ENCODE measurements at regions not wholly inside any gene's neighbourhood (a gene's known extent, or its start where the extent isn't known, plus 50 kb on each side); places are given as distances from the start of the nearest gene placed in this dataset.
"Not testable (repeated sequence)": the region's sequence is repeated elsewhere in the genome, so short reads cannot be mapped to it uniquely, and the experiment has no call there.

DNA sequence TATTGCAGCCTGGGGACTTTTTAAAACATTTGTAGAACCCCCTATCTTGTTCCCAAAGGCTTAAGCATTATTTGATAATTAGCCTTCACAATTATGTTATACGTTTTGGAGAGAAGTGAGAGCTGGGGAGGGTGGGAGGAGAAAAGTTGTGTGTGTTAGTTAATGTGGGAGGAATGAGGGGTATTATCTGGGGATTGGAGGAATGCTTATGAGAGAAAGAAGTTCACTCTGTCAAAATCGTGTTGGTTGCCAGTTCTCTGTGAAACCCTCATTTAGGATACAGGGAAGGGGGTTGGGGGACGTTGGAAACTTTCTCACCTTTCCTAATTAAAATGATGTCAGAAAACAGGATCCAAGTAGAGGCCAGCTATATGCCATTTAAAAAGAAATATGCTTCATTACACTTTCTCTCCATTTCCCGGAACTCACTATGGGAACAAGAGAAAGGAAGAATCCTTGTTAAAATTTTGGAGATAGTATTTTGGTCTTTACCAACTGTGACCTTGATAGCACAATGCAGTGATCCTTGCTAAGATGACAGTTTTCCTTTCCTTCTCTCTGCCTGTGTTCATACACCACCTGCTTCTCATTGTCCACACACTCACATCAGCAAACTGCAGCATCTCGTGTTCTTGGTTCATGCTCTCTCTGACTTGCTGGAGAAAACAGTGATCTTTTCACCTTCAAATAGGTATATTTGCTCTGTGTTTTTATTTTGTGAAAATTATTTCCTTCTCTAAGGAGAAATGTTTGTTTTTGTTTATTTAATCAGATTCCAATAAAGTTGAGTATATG, 336.7 kb upstream of the CLINT1 start:
- ChIA-PET CTCF (no interaction called here), POLR2A (no interaction called here)
- Mint-ChIP-seq H3K36me3 (peaks cover 3% of the 10 kb centered on the region; the same call in 1 of the 2 replicates), H3K4me1 (peaks cover 18% of the 10 kb centered on the region), H3K27me3 (ENCODE audit: low read depth) (no peaks in the 10 kb centered on the region), H3K9me3 (peaks cover 26% of the 10 kb centered on the region), H3K4me3 (no peak overlapping the region), H3K27ac (no peak overlapping the region)
- DNase-seq (ENCODE audit: low spot score) = no peak
- no peak for TF ChIP-seq MXD4 (CRISPR knock-in tag; IDR thresholded peaks at IDR 0.05; ENCODE audit: borderline replicate concordance)
- no peak for TF ChIP-seq ZNF232 (CRISPR knock-in tag; IDR thresholded peaks at IDR 0.05)
- no peak for TF ChIP-seq CREB1 (CRISPR knock-in tag; IDR thresholded peaks at IDR 0.05)
- ATAC-seq = no peak

DNA sequence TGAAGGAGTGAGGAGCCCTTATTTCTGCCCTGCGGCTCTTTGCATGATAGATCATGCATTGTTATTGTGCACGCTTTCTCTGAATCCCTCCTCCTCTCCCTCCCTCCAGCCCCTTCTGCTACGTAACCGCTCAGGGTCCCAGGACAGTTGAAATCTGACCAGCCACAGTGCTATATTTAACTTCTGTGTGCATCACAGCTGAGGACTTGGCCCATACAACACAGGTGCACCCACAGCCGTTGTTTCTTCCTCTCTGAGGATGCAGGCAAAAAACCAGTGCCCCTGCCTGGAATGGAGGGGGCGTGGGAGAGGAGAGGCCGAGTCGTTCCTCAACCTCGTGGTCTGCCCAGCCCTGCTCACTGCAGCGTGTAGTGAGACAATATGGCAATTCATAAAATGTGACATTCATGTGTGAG, 335.6 kb upstream of the CLINT1 start:
- CTCF ChIA-PET = interaction anchor here (1.0 kb wide), 1 partner anchor 119 kb away, joined by 4 read pairs; no protein-coding TSS in a partner anchor
- H3K27me3 Mint-ChIP-seq (ENCODE audit: low read depth) = no peaks in the 10 kb centered on the region
- TF ChIP-seq ZNF423 (CRISPR knock-in tag; IDR thresholded peaks at IDR 0.05) (no peak), SMAD4 (CRISPR knock-in tag; IDR thresholded peaks at IDR 0.05) (no peak), ZBTB21 (CRISPR knock-in tag; IDR thresholded peaks at IDR 0.05; ENCODE audit: borderline replicate concordance) (no peak), GRHL2 (CRISPR knock-in tag; IDR thresholded peaks at IDR 0.05; ENCODE audit: insufficient replicate concordance, severe bottlenecking) (no peak), OVOL2 (CRISPR knock-in tag; IDR thresholded peaks at IDR 0.05; ENCODE audit: borderline replicate concordance) (no peak), ZNF317 (CRISPR knock-in tag; IDR thresholded peaks at IDR 0.05; ENCODE audit: borderline replicate concordance, low read depth) (no peak)
- TF ChIP-seq, protein P1, sequence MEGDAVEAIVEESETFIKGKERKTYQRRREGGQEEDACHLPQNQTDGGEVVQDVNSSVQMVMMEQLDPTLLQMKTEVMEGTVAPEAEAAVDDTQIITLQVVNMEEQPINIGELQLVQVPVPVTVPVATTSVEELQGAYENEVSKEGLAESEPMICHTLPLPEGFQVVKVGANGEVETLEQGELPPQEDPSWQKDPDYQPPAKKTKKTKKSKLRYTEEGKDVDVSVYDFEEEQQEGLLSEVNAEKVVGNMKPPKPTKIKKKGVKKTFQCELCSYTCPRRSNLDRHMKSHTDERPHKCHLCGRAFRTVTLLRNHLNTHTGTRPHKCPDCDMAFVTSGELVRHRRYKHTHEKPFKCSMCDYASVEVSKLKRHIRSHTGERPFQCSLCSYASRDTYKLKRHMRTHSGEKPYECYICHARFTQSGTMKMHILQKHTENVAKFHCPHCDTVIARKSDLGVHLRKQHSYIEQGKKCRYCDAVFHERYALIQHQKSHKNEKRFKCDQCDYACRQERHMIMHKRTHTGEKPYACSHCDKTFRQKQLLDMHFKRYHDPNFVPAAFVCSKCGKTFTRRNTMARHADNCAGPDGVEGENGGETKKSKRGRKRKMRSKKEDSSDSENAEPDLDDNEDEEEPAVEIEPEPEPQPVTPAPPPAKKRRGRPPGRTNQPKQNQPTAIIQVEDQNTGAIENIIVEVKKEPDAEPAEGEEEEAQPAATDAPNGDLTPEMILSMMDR (IDR thresholded peaks at IDR 0.05) = no peak
- TF ChIP-seq, protein P2, sequence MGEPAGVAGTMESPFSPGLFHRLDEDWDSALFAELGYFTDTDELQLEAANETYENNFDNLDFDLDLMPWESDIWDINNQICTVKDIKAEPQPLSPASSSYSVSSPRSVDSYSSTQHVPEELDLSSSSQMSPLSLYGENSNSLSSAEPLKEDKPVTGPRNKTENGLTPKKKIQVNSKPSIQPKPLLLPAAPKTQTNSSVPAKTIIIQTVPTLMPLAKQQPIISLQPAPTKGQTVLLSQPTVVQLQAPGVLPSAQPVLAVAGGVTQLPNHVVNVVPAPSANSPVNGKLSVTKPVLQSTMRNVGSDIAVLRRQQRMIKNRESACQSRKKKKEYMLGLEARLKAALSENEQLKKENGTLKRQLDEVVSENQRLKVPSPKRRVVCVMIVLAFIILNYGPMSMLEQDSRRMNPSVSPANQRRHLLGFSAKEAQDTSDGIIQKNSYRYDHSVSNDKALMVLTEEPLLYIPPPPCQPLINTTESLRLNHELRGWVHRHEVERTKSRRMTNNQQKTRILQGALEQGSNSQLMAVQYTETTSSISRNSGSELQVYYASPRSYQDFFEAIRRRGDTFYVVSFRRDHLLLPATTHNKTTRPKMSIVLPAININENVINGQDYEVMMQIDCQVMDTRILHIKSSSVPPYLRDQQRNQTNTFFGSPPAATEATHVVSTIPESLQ (CRISPR knock-in tag; IDR thresholded peaks at IDR 0.05) = no peak
- TF ChIP-seq, protein P3, sequence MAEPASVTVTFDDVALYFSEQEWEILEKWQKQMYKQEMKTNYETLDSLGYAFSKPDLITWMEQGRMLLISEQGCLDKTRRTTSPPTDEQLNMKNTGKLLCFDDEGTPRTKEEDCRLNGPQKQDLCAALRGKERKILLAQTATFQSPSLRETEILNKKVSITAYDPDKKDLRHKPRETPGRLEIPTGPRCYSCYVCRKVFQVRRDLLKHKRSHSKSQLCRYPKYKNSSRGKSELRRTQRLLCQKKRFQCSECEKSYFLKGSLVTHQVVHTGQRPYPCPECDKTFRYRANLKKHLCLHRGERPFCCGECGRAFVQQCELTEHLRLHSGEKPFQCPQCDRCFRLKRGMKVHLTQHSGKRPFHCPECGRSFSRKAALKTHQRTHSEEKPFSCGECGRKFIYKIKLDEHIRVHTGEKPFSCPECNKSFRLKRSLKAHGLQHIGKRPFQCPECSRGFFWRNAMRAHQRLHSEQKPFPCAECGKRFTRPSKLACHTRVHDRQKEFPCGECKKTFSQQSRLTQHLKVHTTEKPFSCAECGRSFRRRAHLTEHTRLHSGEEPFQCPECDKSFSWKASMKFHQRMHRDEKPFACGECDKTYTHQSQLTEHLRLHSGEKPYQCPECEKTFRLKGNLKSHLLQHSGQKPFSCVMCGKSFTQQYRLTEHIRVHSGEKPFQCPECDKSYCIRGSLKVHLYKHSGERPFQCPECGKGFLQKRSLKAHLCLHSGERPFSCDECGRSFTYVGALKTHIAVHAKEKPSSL (CRISPR knock-in tag; conservative IDR thresholded peaks at IDR 0.05) = no peak
- TF ChIP-seq, protein P4, sequence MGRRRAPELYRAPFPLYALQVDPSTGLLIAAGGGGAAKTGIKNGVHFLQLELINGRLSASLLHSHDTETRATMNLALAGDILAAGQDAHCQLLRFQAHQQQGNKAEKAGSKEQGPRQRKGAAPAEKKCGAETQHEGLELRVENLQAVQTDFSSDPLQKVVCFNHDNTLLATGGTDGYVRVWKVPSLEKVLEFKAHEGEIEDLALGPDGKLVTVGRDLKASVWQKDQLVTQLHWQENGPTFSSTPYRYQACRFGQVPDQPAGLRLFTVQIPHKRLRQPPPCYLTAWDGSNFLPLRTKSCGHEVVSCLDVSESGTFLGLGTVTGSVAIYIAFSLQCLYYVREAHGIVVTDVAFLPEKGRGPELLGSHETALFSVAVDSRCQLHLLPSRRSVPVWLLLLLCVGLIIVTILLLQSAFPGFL (CRISPR knock-in tag; IDR thresholded peaks at IDR 0.05; ENCODE audit: borderline replicate concordance) = no peak
- TF ChIP-seq, protein P5, sequence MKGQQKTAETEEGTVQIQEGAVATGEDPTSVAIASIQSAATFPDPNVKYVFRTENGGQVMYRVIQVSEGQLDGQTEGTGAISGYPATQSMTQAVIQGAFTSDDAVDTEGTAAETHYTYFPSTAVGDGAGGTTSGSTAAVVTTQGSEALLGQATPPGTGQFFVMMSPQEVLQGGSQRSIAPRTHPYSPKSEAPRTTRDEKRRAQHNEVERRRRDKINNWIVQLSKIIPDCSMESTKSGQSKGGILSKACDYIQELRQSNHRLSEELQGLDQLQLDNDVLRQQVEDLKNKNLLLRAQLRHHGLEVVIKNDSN (CRISPR knock-in tag; IDR thresholded peaks at IDR 0.05) = no peak
- TF ChIP-seq, protein P6, sequence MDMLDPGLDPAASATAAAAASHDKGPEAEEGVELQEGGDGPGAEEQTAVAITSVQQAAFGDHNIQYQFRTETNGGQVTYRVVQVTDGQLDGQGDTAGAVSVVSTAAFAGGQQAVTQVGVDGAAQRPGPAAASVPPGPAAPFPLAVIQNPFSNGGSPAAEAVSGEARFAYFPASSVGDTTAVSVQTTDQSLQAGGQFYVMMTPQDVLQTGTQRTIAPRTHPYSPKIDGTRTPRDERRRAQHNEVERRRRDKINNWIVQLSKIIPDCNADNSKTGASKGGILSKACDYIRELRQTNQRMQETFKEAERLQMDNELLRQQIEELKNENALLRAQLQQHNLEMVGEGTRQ (CRISPR knock-in tag; IDR thresholded peaks at IDR 0.05) = no peak
- H3K27ac Mint-ChIP-seq = no peak overlapping the region
- H3K9me3 Mint-ChIP-seq = peaks cover 27% of the 10 kb centered on the region
- peaks cover 3% of the 10 kb centered on the region; the same call in 1 of the 2 replicates for H3K36me3 Mint-ChIP-seq
- POLR2A ChIA-PET = no interaction called here
- H3K4me1 Mint-ChIP-seq = peaks cover 18% of the 10 kb centered on the region
- no peak overlapping the region for H3K4me3 Mint-ChIP-seq
- ATAC-seq = no peak
- DNase-seq (ENCODE audit: low spot score) = no peak

DNA sequence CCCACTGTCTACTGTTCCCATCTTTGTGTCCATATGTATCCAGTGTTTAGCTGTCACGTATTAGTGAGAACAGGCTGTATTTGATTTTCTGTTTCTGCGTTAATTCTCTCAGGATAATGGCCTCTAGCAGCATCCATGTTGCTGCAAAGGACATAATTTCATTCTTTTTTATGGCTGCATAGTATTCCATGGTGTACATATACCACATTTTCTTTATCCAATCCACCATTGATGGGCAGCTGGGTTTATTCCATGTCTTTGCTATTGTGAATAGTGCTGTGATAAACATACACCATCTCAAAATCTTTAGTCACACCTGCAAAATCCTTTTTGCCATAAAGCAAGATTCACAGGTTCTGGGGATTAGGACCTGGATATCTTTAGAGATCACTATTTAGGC, 334.4 kb upstream of the CLINT1 start:
- CTCF ChIA-PET, ATAC-seq: not testable (repeated sequence)

More for the DNA sequence above, 334.4 kb upstream of the CLINT1 start:
- H3K4me3 Mint-ChIP-seq; DNase-seq (ENCODE audit: low spot score); H3K27me3 Mint-ChIP-seq (ENCODE audit: low read depth); H3K27ac Mint-ChIP-seq; H3K4me1 Mint-ChIP-seq; H3K36me3 Mint-ChIP-seq: not testable (repeated sequence)
- POLR2A ChIA-PET = interaction anchor here (0.5 kb wide), 1 partner anchor 913 kb away, joined by 3 read pairs; no protein-coding TSS in a partner anchor
- H3K9me3 Mint-ChIP-seq = peaks cover 27% of the 10 kb centered on the region

Data from WTC11 (cell line).